A673 (cell line): ENCODE measurements at regions not wholly inside any gene's neighbourhood (a gene's known extent, or its start where the extent isn't known, plus 50 kb on each side); places are given as distances from the start of the nearest gene placed in this dataset.

Source experiments
- BruUV-seq: library from RNA; stranded (reverse); fragments of 400-500 nt; replicated peaks from 2 replicates; lab custom pipeline; 2021; lab: Mats Ljungman, UMichigan
- CTCF ChIA-PET: fragments of 300-600 bp; sonication (Branson Sonifier 250); formaldehyde crosslinking; loops from one replicate; lab custom pipeline; 2022; ENCODE audit warnings: antibody characterized with exemption; lab: Charles Lee
- POLR2A ChIA-PET: fragments of 300-600 bp; sonication (Branson Sonifier 250); formaldehyde crosslinking; loops from one replicate; lab custom pipeline; 2022; ENCODE audit warnings: antibody characterized with exemption; ENCODE audit not compliant: low non-redundant PET; lab: Charles Lee
- DNase-seq: peaks from one replicate; pipeline ENCODE4 v3.0.0-alpha.2; 2015; ENCODE audit warnings: low spot score
- H3K27ac ChIP-seq: fragments of 200-600 bp; sonication (generic); 2 replicates; pipeline ENCODE4 v1.5.1; 2016; ENCODE audit warnings: mixed run types, low read depth, mild to moderate bottlenecking, mixed read lengths, antibody characterized with exemption, low read length; ENCODE audit not compliant: poor library complexity, severe bottlenecking
- H3K27me3 ChIP-seq: fragments of 200-600 bp; sonication (generic); replicated peaks from 2 replicates; pipeline ENCODE4 v1.6.1; 2017; ENCODE audit warnings: mixed run types, low read depth, mild to moderate bottlenecking, mixed read lengths, antibody characterized with exemption, low read length; ENCODE audit not compliant: insufficient read depth, poor library complexity
- H3K36me3 ChIP-seq: fragments of 200-600 bp; sonication (generic); 2 replicates; pipeline ENCODE4 v1.6.1; 2016; ENCODE audit warnings: mixed run types, mild to moderate bottlenecking, mixed read lengths, antibody characterized with exemption, low read length; ENCODE audit not compliant: insufficient read depth, poor library complexity, severe bottlenecking
- H3K4me1 ChIP-seq: fragments of 200-600 bp; sonication (generic); 2 replicates; pipeline ENCODE4 v1.6.1; 2017; ENCODE audit warnings: mixed run types, mild to moderate bottlenecking, mixed read lengths, antibody characterized with exemption, low read length; ENCODE audit not compliant: insufficient read depth, poor library complexity, severe bottlenecking
- H3K4me3 ChIP-seq: fragments of 200-600 bp; sonication (generic); 2 replicates; pipeline ENCODE4 v1.5.1; 2016; ENCODE audit warnings: low read depth, mixed run types, mild to moderate bottlenecking, mixed read lengths, low read length; ENCODE audit not compliant: poor library complexity, severe bottlenecking
- H3K9me3 ChIP-seq: fragments of 200-600 bp; sonication (generic); 2 replicates; pipeline ENCODE4 v1.6.1; 2016; ENCODE audit warnings: mixed run types, low read depth, mild to moderate bottlenecking, mixed read lengths, antibody characterized with exemption, low read length; ENCODE audit not compliant: poor library complexity, severe bottlenecking
- EZH2 ChIP-seq: fragments of 200-600 bp; sonication (generic); IDR thresholded peaks from 2 replicates; pipeline ENCODE4 v1.6.1; 2017; ENCODE audit warnings: borderline replicate concordance, low read depth, mild to moderate bottlenecking, mixed read lengths, antibody characterized with exemption, low read length; ENCODE audit not compliant: poor library complexity, severe bottlenecking
- intact Hi-C: fragments of 100-400 bp; cut with micrococcal nuclease; formaldehyde crosslinking; loops from one replicate; pipeline ENCODE4 v1.10.0; 2022; ENCODE audit not compliant: unreplicated experiment
- TF ChIP-seq, protein P1 (sequence below): fragments of 300-800, 200-600 bp; sonication (generic); conservative IDR thresholded peaks from 2 replicates; pipeline ENCODE4 v1.5.1; 2017; ENCODE audit warnings: low read depth, mild to moderate bottlenecking, antibody characterized with exemption, low read length, moderate library complexity, mixed read lengths

DNA sequence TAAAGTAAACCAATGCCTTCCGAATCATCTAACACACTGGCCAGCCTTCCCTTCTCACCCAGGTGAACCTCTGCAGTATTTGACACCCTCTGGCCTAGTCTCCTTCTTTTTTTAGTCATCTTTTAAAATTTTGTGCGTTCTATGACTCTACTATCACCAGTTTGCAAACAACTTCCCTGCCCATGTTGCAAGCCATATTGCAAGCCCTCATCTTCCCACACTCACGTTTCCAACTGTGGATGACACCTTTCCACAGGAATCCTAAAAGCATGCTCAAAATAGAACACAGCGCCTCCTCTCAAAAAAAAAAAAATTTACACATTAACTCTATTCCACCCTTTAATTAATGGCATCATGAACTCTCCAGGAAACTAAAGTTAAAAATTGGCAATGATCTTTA, 440.1 kb downstream of the EFNB2 start:
- no peaks in the 10 kb centered on the region for H3K4me1 ChIP-seq
- BruUV-seq: no TSS peak
- CTCF ChIA-PET: no interaction called here
- no peak for TF ChIP-seq EZH2
- TF ChIP-seq, protein P1, sequence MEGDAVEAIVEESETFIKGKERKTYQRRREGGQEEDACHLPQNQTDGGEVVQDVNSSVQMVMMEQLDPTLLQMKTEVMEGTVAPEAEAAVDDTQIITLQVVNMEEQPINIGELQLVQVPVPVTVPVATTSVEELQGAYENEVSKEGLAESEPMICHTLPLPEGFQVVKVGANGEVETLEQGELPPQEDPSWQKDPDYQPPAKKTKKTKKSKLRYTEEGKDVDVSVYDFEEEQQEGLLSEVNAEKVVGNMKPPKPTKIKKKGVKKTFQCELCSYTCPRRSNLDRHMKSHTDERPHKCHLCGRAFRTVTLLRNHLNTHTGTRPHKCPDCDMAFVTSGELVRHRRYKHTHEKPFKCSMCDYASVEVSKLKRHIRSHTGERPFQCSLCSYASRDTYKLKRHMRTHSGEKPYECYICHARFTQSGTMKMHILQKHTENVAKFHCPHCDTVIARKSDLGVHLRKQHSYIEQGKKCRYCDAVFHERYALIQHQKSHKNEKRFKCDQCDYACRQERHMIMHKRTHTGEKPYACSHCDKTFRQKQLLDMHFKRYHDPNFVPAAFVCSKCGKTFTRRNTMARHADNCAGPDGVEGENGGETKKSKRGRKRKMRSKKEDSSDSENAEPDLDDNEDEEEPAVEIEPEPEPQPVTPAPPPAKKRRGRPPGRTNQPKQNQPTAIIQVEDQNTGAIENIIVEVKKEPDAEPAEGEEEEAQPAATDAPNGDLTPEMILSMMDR: no peak
- H3K27me3 ChIP-seq: no peaks in the 10 kb centered on the region
- no peak overlapping the region for H3K4me3 ChIP-seq
- intact Hi-C loops: no loop called here
- DNase-seq: no peak
- POLR2A ChIA-PET: no interaction called here
- no peaks in the 10 kb centered on the region for H3K36me3 ChIP-seq
- H3K9me3 ChIP-seq: no peaks in the 10 kb centered on the region
- no peak overlapping the region for H3K27ac ChIP-seq

DNA sequence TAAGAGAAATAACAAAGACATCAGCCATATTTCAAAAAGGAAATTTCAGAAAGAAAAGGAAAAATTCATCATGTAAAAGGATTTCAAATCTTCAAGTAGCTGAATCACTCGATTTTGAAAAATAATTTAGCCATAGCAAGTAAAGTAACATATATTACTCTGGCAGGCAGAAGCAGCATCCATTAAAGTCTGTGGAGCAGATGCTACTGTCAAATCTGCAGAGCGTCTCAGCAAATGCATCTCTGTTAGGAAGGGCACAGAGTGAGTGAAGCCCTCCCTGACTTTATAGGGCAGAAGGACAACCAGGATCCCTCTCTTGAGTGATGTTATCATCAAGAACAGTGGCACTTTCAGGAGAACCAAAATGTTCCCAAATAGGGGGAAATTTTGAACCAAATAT, 445.5 kb downstream of the EFNB2 start:
- TF ChIP-seq EZH2: no peak
- TF ChIP-seq, protein P1: no peak
- POLR2A ChIA-PET: no interaction called here
- CTCF ChIA-PET: no interaction called here

DNA sequence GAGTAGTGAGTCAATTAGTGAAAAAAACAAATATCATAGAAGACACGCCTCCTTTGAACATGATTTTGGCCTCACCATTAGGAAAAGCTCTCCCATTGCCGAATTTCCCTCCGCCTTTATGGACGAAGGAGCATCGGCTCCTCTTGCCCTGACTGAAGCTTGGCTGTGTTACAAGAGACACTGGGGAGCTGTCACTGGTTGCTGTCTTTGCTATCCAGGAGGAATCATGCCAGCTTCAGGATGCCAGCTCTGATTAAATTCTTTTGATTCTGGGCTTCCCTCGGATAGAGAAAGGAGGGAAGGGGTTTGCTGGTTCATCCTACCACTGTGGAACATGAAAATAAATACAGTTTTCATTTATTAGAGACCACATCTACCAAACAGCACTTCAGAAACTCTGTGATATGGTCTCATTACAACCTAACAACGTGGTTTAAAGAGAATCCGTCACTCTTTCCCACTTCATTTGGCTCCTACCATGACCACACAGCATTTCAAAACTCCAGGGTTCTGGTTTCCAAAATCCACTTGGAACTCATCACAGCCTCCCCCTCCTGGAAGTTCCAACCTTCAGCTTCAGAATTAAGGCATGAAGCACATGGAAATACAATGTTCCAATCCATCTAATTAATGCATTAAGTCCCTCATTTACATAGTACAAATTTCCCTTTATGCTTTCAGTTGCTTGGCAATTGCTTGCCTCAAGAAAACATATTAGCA, 446.0 kb downstream of the EFNB2 start:
- intact Hi-C loops: loop anchor here (10.0 kb wide), 1 partner anchor 825 kb away; no protein-coding TSS in a partner anchor
- Histone ChIP-seq H3K4me3 (no peak overlapping the region), H3K36me3 (no peaks in the 10 kb centered on the region), H3K9me3 (no peaks in the 10 kb centered on the region), H3K4me1 (no peaks in the 10 kb centered on the region), H3K27me3 (no peaks in the 10 kb centered on the region), H3K27ac (no peak overlapping the region)
- no peak for DNase-seq
- ChIA-PET POLR2A (no interaction called here), CTCF (no interaction called here)
- BruUV-seq: no TSS peak
- TF ChIP-seq, protein P1: no peak
- no peak for TF ChIP-seq EZH2

More for the DNA sequence above, 445.5 kb downstream of the EFNB2 start:
- intact Hi-C loops: no loop called here
- Histone ChIP-seq H3K4me1 (no peaks in the 10 kb centered on the region), H3K9me3 (no peaks in the 10 kb centered on the region), H3K36me3 (no peaks in the 10 kb centered on the region), H3K27me3 (no peaks in the 10 kb centered on the region), H3K4me3 (no peak overlapping the region), H3K27ac (no peak overlapping the region)
- DNase-seq: no peak
- no TSS peak for BruUV-seq
